Upper lobe of left lung (tissue), 4 donors: ENCODE measurements at regions not wholly inside any gene's neighbourhood (a gene's known extent, or its start where the extent isn't known, plus 50 kb on each side); places are given as distances from the start of the nearest gene placed in this dataset.

Experiments
- CTCF ChIP-seq, 6 experiments: fragments of 450-650 bp in 4 of 6; fragments of 200-600 bp in 2 of 6; sonication (generic) in 2 of 6; IDR thresholded peaks; one replicate each; pipeline ENCODE4 v1.5.1; 2016 to 2019; ENCODE audit warnings: antibody characterized with exemption in 6 of 6
- EP300 ChIP-seq, 4 donors: sonication (generic); formaldehyde crosslinking; IDR thresholded peaks; one replicate each; pipeline ENCODE4 v1.5.1; 2017; ENCODE audit warnings: antibody characterized with exemption in 4 of 4, control low read depth in 2 of 4

DNA sequence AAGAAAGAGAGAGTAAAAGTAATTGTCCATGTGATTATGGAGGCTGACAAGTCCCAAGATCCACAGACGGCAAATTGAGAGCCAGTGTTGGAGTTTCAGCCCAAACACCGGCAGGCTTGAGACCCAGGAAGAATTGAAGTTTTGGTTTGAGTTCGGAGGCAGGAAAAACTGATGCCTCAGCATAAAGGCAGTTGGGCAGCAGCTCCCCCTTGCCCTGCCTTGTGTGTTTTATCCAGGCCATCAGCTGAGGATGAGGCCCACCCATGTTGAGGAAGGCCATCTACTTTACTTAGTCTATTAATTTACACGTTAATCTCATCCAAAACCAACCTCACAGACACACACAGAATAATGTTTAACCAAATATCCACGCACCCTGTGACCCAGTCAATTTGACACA is 64.6 kb upstream of the SERPINE2 start:
- TF ChIP-seq EP300 (IDR thresholded peaks at IDR 0.05) (no peak), CTCF (IDR thresholded peaks at IDR 0.05) (no peak)
